Right ventricle myocardium superior (tissue), 1 donor: ENCODE measurements at regions not wholly inside any gene's neighbourhood (a gene's known extent, or its start where the extent isn't known, plus 50 kb on each side); places are given as distances from the start of the nearest gene placed in this dataset.
"Not testable (repeated sequence)": the region's sequence is repeated elsewhere in the genome, so short reads cannot be mapped to it uniquely, and the experiment has no call there.

Experiments used
- ATAC-seq: fragments of 200-7000 bp; cut with Tn5 transposase; one replicate; pipeline ENCODE4 v1.9.1; 2020; ENCODE audit warnings: mild to moderate bottlenecking; ENCODE audit not compliant: poor library complexity
- DNase-seq: peaks from one replicate; pipeline ENCODE4 v3.0.0-alpha.2; 2020
- intact Hi-C: fragments of 100-400 bp; cut with DNase I; formaldehyde crosslinking; loops from one replicate; pipeline ENCODE4 v1.11.2; 2022
- donor health status: DM: no; HTN: yes; CAD: no; lungs with severe emphysema.

DNA sequence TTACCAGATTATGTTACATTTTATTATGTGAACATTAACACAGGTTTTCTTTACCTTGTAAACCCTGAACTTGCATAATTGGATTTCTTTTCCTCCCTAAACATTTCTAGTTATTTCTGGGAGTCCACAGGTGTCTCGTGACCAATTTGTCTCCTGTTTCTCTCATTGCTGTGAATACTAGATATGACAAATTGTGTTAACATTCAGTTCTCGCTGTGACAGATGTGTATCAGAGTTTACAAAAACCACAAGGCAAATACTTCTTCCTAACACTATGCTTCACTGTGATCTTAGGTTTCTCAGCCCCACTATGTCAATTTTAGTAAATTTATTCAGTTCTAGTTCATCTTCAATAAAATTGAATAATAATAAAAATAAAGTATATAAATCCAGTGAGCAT lies 1554.9 kb downstream of the EFNB2 start:
- DNase-seq (no peak), ATAC-seq (no peak)
- intact Hi-C loops, result no loop called here

DNA sequence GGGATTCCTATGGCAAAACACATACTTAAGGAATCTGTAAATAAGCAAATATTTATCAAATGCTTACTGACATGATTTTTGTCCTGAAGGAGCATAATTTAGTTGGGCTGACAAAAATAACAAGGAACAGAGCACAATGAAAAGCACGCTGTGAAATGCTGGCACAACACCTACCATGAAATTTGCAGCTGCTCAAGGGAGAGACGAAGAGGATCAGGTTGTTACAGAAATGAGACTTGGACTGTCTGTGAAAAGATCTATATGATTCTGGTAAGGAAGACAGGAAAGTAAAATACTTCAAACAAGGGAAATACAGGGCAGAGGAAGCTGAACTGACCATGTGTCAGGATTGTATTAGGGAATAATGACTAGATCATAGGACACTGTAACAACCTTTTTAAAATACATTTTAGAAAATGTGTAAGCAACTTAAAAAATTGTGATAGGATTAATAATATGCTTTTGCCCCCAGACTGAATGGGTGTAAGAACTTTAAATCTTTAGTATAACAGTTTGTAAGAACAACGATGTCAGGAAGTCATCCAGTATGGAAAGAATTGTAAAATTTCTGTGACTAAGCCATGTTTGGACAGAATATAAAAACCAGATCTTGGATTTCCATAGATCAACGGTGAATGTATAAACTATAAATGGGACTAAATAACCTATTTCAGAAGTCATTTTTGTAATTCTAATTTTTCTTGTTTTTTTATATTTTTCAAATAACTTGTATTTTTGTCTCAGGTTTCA lies 1556.0 kb downstream of the EFNB2 start:
- DNase-seq (no peak), ATAC-seq (no peak)
- intact Hi-C loops, result no loop called here

- intact Hi-C loops, result no loop called here
- ATAC-seq, result no peak
- no peak for DNase-seq
Observed at GRCh38 chr13:104976986-104977385, 1558.5 kb downstream of the EFNB2 start.

DNA sequence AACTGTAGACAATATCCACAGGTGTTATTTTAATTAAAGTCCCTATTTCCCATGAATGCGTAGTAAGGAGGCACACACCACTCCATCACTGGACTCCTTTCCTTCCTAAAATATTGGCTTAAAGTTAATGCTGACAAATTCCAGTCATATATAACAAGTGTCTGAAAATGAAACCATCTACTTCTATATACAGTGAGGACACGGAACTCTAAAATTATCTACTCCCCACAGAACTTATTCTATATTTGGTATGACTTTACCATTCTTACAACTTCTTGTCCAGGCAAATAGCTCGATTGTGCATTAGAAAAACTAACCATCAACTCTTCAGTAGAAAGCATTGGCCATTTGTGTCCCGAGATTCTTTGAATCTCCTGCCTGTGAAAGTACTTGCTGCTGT lies 1560.2 kb downstream of the EFNB2 start:
- DNase-seq (no peak), ATAC-seq (no peak)
- intact Hi-C loops, result no loop called here

DNA sequence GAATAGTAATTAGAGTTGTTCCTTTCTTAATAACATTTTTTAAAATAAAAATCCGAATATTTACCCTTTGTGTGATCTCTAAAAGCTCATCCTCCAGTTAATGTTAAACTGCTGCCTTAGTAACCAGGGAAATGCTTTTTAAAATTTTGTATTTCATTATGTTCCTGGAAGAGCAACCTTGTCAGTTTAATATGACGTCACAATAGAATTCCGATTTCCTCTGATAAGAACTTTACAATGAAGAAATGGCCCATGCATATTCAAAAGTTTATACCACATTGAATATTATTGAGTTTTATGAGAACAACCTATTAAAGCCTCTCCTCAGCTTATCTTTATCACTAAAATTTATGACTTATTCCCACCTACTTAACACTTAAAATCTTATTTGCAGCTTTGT lies 1566.6 kb downstream of the EFNB2 start:
- no peak for ATAC-seq
- intact Hi-C loops, result no loop called here

GRCh38 chr13:104967836-104968630 lies 1567.4 kb downstream of the EFNB2 start:
- ATAC-seq (no peak), DNase-seq (no peak)
- intact Hi-C loops, result no loop called here

More for the DNA sequence above, 1566.6 kb downstream of the EFNB2 start:
- DNase-seq, result no peak

DNA sequence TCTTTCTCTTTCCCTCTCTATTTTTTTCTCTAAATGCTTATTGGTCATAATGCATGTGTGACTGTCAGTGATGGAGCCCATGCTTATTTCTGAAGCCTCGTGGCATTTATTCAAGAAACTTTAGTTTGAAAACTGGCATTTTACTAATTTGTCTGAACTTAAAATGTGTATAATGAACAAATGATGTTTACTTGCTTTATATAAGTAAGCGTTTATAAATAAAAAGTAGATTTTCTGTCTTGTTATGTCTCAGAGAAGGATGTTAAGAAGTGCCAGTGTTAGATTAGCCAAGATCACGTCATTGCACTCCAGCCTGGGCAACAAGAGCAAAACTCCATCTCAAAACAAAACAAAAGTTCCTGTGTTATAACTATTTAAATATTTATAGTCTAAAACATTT lies 1568.1 kb downstream of the EFNB2 start:
- DNase-seq (no peak), ATAC-seq (no peak)
- intact Hi-C loops, result no loop called here

DNA sequence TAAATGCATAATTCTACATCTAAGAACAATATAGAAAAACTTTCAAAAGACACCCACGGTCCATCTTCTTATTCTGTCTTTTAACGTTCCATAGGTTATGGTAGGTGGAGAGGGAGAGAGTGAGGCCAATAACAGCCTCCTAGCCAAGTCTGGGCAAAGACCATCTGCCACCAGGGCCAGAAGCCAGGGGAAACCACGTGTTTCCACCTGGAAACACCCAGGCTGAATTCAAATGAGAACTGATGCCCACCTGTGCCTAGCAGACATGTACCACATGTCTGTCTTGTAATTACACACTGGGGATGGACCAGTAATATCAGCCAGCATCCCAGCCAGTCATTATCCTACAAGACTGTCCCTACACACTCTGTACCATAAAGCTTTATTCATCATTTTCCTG lies 1573.1 kb downstream of the EFNB2 start:
- intact Hi-C loops, result no loop called here
- ATAC-seq, result no peak

DNA sequence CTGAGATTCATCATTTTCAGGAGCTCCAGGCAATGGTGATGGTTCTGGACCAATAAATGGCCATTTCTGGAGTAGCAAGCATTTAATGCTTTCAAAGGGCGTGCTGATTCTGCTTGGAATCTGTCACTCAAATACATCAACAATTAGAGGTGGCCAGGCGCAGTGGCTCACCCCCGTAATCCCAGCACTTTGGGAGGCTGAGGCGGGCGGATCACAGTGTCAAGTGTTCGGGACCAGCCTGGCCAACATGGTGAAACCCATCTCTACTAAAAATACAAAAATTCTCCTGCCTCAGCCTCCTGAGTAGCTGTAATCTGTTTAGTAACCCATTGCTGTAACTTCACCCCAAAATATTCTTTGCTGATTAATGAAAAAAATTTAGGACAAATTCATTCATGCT lies 1574.2 kb downstream of the EFNB2 start:
- ATAC-seq, result no peak
- intact Hi-C loops, result no loop called here
- DNase-seq, result no peak

More for the DNA sequence above, 1573.1 kb downstream of the EFNB2 start:
- DNase-seq, result no peak

DNA sequence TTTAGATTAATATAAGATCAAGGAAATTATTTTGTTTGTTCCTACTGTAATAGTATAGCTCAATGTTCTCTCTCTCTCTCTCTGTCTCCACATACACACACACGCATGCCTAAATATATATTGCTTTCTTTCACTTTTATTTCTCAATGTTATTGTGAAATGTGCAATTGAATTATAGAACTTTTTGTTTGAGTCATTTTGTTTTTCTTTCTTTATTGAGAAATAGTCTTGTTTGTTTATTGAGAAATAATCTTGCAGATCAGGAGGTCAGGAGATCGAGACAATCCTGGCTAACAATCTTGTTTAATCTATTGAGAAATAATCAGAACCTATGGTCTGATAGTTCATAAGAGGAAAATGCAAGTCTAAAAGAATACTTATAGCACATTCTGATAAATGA lies 1581.3 kb downstream of the EFNB2 start:
- intact Hi-C loops, result no loop called here
- ATAC-seq, result no peak
- DNase-seq, result no peak

DNA sequence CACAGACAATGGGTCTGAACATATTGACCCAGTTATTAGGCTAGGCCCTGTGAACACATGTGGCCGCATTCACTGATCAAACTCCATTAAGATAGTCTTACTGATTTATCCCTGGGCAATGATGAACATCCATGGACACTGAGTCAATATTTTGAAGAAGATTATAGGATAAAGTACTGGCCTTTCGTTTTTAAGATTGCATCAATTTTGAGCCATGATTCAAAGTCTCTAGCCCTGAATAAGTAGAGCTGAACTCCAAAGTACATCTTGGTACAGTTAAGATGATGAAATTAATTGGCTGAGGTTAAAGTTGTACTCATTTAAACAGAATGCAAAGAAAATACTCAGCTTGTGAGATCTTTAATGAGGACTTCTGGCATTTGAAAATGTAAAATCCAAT lies 1581.9 kb downstream of the EFNB2 start:
- DNase-seq (no peak), ATAC-seq (no peak)
- intact Hi-C loops, result no loop called here

DNA sequence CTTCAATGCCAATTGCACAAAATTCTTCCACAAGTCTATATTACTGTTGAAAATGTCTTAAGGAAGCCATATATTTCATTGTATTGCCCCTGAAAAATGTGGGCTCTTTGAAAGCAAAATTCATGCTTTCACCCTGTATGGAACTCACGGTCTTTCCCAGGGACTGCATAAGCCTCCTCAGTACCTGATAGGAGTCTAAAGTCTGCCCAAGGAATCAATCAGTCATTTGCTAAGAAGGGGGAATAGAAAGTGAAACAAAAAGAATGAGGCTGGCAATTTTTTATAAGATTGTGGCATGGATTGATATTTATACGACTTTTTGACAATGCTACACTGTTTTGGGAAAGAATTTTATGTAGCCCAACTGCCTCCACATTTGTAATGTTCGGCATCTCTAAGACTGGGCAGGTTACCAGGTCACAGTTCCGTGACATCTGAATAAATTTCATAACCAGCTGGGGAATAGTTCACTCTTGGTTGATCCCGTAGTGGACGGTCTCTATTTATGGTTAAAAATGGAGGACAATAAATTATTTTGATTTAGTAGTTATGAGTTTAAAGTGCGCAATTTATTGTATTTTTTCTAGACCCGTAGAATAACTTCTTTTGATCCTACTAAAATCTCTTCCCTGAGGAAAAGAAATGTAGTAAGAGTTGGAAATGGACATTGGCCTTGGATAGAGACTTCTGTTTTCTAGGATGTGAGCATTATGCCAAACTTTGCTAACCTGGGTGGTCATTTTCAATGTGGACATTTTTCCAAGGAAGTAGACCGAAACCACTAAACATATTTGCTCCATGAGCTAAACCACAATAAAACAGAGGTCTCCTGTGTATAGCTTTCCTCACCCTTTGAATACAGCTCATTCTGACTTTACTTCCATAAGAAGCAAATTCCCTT lies 1585.4 kb downstream of the EFNB2 start:
- no peak for DNase-seq
- intact Hi-C loops, result no loop called here
- ATAC-seq, result no peak

- DNase-seq (no peak), ATAC-seq (no peak)
- intact Hi-C loops, result no loop called here
Observed at GRCh38 chr13:104944176-104944575, 1591.3 kb downstream of the EFNB2 start.

GRCh38 chr13:104943331-104943730 lies 1592.1 kb downstream of the EFNB2 start:
- intact Hi-C loops, result no loop called here
- ATAC-seq, result no peak
- no peak for DNase-seq

DNA sequence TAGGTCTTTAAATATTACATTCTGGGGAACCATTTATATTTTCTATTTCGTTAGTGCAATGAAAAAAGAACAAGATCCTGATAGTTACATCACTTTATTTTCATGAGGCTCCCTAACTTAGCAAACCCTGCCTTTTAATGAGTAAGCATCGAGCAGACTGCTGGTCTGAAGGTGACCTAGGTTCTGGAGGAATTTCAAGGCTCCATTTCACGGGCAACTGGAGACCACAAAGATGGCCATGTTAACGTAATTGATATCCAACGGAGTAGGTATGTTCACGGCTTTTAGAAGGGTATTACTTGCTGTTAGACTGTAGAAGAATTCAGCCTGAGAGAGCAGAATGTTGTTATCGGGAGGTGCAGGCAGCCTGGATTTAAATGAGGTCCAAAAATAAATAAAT lies 1597.6 kb downstream of the EFNB2 start:
- intact Hi-C loops, result no loop called here
- ATAC-seq (no peak), DNase-seq (no peak)

DNA sequence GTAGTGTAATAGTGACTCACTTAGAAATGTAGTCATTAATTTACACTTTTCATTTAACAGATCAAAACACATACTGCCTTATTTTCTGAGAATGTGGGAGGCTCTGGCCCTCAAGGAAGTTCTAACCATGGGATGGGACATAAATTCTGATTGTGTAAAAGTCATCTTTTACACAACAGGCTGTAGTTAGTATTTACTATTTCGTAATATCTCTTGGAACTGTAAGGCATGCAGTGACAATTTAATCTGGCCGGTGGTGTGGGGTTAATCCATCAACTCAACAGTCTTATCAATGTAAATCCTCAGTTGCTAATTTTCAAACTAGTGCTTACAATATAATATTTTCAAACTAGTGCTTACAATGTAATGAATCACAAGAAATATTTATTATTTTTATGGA lies 1599.2 kb downstream of the EFNB2 start:
- DNase-seq, result no peak
- intact Hi-C loops, result no loop called here
- no peak for ATAC-seq

DNA sequence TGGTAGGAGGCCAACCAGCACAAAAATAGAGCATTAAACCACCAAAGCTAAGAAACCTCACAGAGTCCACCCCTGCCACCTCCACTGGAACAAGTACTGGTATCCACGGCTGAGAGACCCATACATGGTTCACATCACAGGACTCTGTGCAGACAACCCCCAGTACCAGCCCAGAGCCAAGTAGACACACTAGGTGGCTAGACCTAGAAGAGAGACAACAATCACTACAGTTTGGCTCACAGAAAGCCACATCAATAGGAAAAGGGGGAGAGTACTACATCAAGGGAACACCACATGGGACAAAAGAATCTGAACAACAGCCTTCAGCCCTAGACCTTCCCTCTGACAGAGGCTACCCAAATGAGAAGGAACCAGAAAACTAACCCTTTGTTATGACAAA lies 1614.9 kb downstream of the EFNB2 start:
- intact Hi-C loops, DNase-seq, ATAC-seq: not testable (repeated sequence)

DNA sequence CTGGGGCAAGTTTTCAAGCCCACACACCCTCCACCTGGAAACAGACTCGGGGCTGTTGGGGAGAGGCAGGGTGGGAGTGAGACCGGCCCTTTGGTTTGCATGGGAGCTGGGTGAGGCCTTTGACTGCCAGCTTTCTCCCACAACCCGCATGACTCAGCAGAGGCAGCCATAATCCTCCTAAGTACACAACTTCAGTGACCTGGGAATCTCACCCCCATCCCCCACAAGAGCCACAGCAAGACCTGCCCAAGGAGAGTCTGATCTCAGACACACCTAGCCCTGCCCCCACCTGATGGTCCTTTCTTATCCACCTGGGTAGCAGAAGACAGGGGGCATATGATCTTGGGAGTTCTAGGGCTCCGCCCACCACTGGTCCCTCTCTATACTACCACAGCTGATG lies 1615.4 kb downstream of the EFNB2 start:
- DNase-seq (no peak), ATAC-seq (no peak)
- intact Hi-C loops, result no loop called here

GRCh38 chr13:104900191-104900817 lies 1635.2 kb downstream of the EFNB2 start:
- intact Hi-C loops, result no loop called here
- no peak for ATAC-seq

More at GRCh38 chr13:104900191-104900817, 1635.2 kb downstream of the EFNB2 start:
- DNase-seq, result no peak
